ENCODE measurements at regions not wholly inside any gene's neighbourhood (a gene's known extent, or its start where the extent isn't known, plus 50 kb on each side); places are given as distances from the start of the nearest gene placed in this dataset.

- TF ChIP-seq LEF1 (IDR thresholded peaks at IDR 0.05; ENCODE audit: borderline replicate concordance): no peak
- TF ChIP-seq SP1 (IDR thresholded peaks at IDR 0.05): no peak
- TF ChIP-seq CTBP1 (IDR thresholded peaks at IDR 0.05; ENCODE audit: borderline replicate concordance): no peak
- TF ChIP-seq ELF4 (IDR thresholded peaks at IDR 0.05): no peak
- TF ChIP-seq FOXA1 (IDR thresholded peaks at IDR 0.05): no peak
- no peak for TF ChIP-seq FOXM1 (IDR thresholded peaks at IDR 0.05; ENCODE audit: borderline replicate concordance)
- no peak for TF ChIP-seq BHLHE40 (IDR thresholded peaks at IDR 0.05; ENCODE audit: borderline replicate concordance)
- no peak for TF ChIP-seq TARDBP (IDR thresholded peaks at IDR 0.05)
- no peak for TF ChIP-seq ZNF384 (IDR thresholded peaks at IDR 0.05)
Observed at GRCh38 chr4:82219346-82219745, 154.4 kb downstream of the HNRNPD start.

All from HEK293T (cell line).